GM12872 (cell line): ENCODE measurements at regions not wholly inside any gene's neighbourhood (a gene's known extent, or its start where the extent isn't known, plus 50 kb on each side); places are given as distances from the start of the nearest gene placed in this dataset.

Experiments used
- TF ChIP-seq, protein P1 (sequence below): IDR thresholded peaks from 3 replicates; pipeline ENCODE4 v1.5.1; 2011; ENCODE audit warnings: low read depth, mild to moderate bottlenecking, low read length, moderate library complexity; ENCODE audit not compliant: insufficient read depth

- TF ChIP-seq, protein P1, sequence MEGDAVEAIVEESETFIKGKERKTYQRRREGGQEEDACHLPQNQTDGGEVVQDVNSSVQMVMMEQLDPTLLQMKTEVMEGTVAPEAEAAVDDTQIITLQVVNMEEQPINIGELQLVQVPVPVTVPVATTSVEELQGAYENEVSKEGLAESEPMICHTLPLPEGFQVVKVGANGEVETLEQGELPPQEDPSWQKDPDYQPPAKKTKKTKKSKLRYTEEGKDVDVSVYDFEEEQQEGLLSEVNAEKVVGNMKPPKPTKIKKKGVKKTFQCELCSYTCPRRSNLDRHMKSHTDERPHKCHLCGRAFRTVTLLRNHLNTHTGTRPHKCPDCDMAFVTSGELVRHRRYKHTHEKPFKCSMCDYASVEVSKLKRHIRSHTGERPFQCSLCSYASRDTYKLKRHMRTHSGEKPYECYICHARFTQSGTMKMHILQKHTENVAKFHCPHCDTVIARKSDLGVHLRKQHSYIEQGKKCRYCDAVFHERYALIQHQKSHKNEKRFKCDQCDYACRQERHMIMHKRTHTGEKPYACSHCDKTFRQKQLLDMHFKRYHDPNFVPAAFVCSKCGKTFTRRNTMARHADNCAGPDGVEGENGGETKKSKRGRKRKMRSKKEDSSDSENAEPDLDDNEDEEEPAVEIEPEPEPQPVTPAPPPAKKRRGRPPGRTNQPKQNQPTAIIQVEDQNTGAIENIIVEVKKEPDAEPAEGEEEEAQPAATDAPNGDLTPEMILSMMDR, result no peak
Observed at GRCh38 chr1:31515936-31516335, 60.4 kb upstream of the TINAGL1 start.

DNA sequence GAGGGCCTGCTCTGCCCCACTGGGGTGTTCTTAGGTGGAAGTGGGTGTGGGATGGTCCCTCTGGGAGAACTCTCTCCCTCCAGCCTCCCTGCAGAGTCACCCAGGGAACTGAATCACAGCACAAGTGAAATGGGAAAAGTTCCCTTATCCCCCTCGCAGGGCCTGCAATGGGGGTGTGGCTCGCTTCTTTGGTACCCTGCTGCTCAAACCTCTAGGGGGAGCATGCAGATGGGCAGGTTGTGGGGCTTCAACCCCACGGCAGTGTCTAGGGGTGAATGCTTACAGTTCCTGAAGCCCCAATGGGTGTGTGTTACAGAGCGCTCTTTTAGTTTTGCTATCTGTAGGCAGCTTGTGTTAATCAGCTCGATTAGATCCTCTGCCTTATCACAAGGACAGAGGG is 59.0 kb upstream of the TINAGL1 start:
- TF ChIP-seq, protein P1, result no peak

GRCh38 chr1:31521761-31522555 is 54.4 kb upstream of the TINAGL1 start:
- TF ChIP-seq, protein P1, result no peak

GRCh38 chr1:31522556-31522845 is 53.8 kb upstream of the TINAGL1 start:
- TF ChIP-seq, protein P1, result no peak

DNA sequence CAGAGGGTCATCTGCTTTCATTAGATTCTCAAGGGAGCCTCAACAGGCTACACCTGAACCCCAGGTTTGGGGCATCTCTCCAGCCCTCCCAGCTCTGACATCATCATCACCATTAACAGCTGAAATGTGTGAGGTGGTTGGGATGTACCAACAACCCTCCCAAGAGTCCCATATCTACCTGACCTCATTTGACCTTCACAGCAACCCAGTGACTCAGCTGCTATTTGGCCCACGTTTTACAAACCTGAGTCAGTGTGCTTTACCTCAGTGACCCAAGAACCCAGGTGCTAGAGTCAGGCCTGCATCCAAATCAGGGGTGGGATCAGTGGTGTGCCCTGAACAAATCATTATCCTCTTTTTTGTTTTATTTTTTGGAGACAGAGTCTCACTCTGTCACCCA is 53.3 kb upstream of the TINAGL1 start:
- TF ChIP-seq, protein P1, result no peak

- TF ChIP-seq, protein P1, result no peak
Observed at GRCh38 chr1:31523769-31524168, 52.5 kb upstream of the TINAGL1 start.

DNA sequence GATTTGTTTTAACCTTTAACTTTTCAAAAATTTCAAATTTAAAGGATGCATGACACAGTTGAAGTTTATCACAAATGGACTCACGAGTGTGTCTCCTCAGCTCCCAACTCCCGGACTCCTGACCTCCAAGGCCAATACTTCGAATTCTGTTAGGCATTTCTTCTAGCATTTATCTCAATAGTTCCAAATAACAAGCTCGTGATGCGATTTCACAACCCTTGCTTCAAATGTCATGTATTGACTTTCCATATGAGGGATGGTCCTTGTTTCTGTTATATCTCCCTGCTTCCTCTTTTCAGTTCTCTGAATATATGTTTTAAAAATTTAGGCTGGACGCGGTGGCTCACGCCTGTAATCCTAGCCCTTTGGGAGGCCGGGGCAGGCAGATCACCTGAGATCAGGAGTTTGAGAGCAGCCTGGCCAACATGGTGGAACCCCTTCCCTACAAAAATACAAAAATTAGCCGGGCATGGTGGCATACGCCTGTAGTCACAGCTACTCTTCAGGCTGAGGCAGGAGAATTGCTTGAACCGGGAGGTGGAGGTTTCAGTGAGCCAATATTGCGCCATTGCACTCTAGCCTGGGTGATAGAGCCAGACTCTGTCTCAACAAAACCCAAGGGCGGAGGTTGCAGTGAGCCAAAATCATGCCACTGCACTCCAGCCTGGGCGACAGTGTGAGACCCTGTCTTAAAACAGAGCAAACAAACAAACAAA is 52.0 kb upstream of the TINAGL1 start:
- TF ChIP-seq, protein P1, result no peak
